AG10803 (cell line): ENCODE measurements at regions not wholly inside any gene's neighbourhood (a gene's known extent, or its start where the extent isn't known, plus 50 kb on each side); places are given as distances from the start of the nearest gene placed in this dataset.
"Not testable (repeated sequence)": the region's sequence is repeated elsewhere in the genome, so short reads cannot be mapped to it uniquely, and the experiment has no call there.

Experiments used
- DNase-seq: peaks from one replicate; pipeline ENCODE4 v3.0.0; 2010; ENCODE audit warnings: low read depth
- H3K4me3 ChIP-seq: 2 replicates; pipeline ENCODE4 v1.5.1; 2011; ENCODE audit warnings: mild to moderate bottlenecking, low read length, control low read depth
- CTCF ChIP-seq: conservative IDR thresholded peaks from 2 replicates; pipeline ENCODE4 v1.5.1; 2011; ENCODE audit warnings: mild to moderate bottlenecking, low read length, control low read depth, inconsistent platforms

GRCh38 chr5:28301712-28302111 lies 1263.3 kb upstream of the CDH9 start:
- DNase-seq: no peak
- H3K4me3 ChIP-seq: no peak overlapping the region
- TF ChIP-seq CTCF: no peak

- TF ChIP-seq CTCF: no peak
- DNase-seq: no peak
- H3K4me3 ChIP-seq: no peak overlapping the region
Measured at GRCh38 chr5:28296254-28297013, 1258.0 kb upstream of the CDH9 start.

GRCh38 chr5:28287021-28287420 lies 1248.6 kb upstream of the CDH9 start:
- not testable (repeated sequence) for DNase-seq, H3K4me3 ChIP-seq

GRCh38 chr5:28286566-28286965 lies 1248.2 kb upstream of the CDH9 start:
- no peak for TF ChIP-seq CTCF
- no peak overlapping the region for H3K4me3 ChIP-seq
- no peak for DNase-seq

- H3K4me3 ChIP-seq: no peak overlapping the region
- TF ChIP-seq CTCF: no peak
- DNase-seq: no peak
Measured at GRCh38 chr5:28284788-28285187, 1246.4 kb upstream of the CDH9 start.

GRCh38 chr5:28281351-28281750 lies 1243.0 kb upstream of the CDH9 start:
- DNase-seq: no peak
- TF ChIP-seq CTCF: no peak
- no peak overlapping the region for H3K4me3 ChIP-seq

- no peak overlapping the region for H3K4me3 ChIP-seq
- DNase-seq: no peak
- no peak for TF ChIP-seq CTCF
Measured at GRCh38 chr5:28275931-28276330, 1237.5 kb upstream of the CDH9 start.
